HepG2 (cell line): ENCODE measurements at regions not wholly inside any gene's neighbourhood (a gene's known extent, or its start where the extent isn't known, plus 50 kb on each side); places are given as distances from the start of the nearest gene placed in this dataset.

Source experiments
- ATAC-seq: fragments of 200-7000 bp; cut with Tn5 transposase; 3 replicates; pipeline ENCODE4 v1.9.1; 2020; ENCODE audit warnings: mild to moderate bottlenecking, moderate library complexity
- BruUV-seq: library from RNA; stranded (reverse); fragments of 400-500 nt; replicated peaks from 2 replicates; lab custom pipeline; 2021; lab: Mats Ljungman, UMichigan
- CTCF ChIA-PET: fragments of 300-600 bp; formaldehyde crosslinking; extraction: SDS; loops from one replicate; lab custom pipeline; 2021; ENCODE audit warnings: low total read pairs, inconsistent platforms, low intra/inter-chr PET ratio; lab: Yijun Ruan, JAX
- POLR2A ChIA-PET: fragments of 350-600 bp; sonication (Branson Sonifier 250); formaldehyde crosslinking; loops from one replicate; lab custom pipeline; 2020; ENCODE audit warnings: antibody characterized with exemption, inconsistent platforms; lab: Yijun Ruan, JAX
- DNase-seq: peaks from one replicate; pipeline ENCODE4 v3.0.0-alpha.2; 2015; ENCODE audit warnings: low spot score
- FAIRE-seq: peaks from 3 replicates; lab custom pipeline; 2011; peaks lifted over from hg19 to GRCh38; lab: Jason Lieb, UNC
- H2AFZ ChIP-seq: one replicate; pipeline ENCODE4 v1.6.1; 2011; ENCODE audit warnings: low read length, inconsistent platforms
- H3K27ac ChIP-seq: fragments of 300-600 bp; 3 replicates; pipeline ENCODE4 v1.8.0; 2011; ENCODE audit warnings: mixed run types, mild to moderate bottlenecking, mixed read lengths, low read length, inconsistent platforms; ENCODE audit not compliant: insufficient read depth; ENCODE audit errors: extremely low read length
- H3K27me3 ChIP-seq, 2 experiments: fragments of 200-600 bp in 1 of 2; 2 replicates in 1 of 2; 3 replicates in 1 of 2; pipeline versions ENCODE4 v1.6.0 to v1.8.0; 2011; ENCODE audit warnings: low read length in 2 of 2, mild to moderate bottlenecking in 2 of 2, moderate library complexity in 2 of 2, inconsistent platforms in 1 of 2; ENCODE audit not compliant: insufficient read depth in 2 of 2, control insufficient read depth in 1 of 2
- H3K36me3 ChIP-seq, 2 experiments: fragments of 200-600 bp in 1 of 2; replicated peaks in 1 of 2; 2 replicates in 1 of 2; 3 replicates in 1 of 2; pipeline versions ENCODE4 v1.5.1 to v1.8.0; 2011; ENCODE audit warnings: low read length in 2 of 2, inconsistent platforms in 1 of 2; ENCODE audit not compliant: insufficient read depth in 2 of 2, control insufficient read depth in 1 of 2
- H3K4me1 ChIP-seq: 2 replicates; pipeline ENCODE4 v1.5.1; 2012; ENCODE audit warnings: low read length, inconsistent platforms; ENCODE audit not compliant: insufficient read depth
- H3K4me2 ChIP-seq: 2 replicates; pipeline ENCODE4 v1.6.0; 2011; ENCODE audit warnings: low read depth, low read length, inconsistent platforms
- H3K4me3 ChIP-seq, 3 experiments: fragments of 200-600 bp in 1 of 3; sonication (generic), shearing (Covaris generic) in 1 of 3; replicated peaks in 1 of 3; 2 replicates each; pipeline ENCODE4 v1.5.1; 2011 to 2016; ENCODE audit warnings: low read length in 3 of 3, inconsistent platforms in 2 of 3, low read depth in 2 of 3, mild to moderate bottlenecking in 2 of 3, control low read depth in 1 of 3, mixed read lengths in 1 of 3; ENCODE audit not compliant: insufficient read depth in 1 of 3
- H3K79me2 ChIP-seq: one replicate; pipeline ENCODE4 v1.6.1; 2011; ENCODE audit warnings: low read length, inconsistent platforms; ENCODE audit not compliant: insufficient read depth
- H3K9ac ChIP-seq: 2 replicates; pipeline ENCODE4 v1.6.0; 2011; ENCODE audit warnings: mild to moderate bottlenecking, low read depth, low read length, inconsistent platforms; ENCODE audit not compliant: insufficient read depth
- H3K9me3 ChIP-seq: 2 replicates; pipeline ENCODE4 v1.5.1; 2012; ENCODE audit warnings: mild to moderate bottlenecking, low read length
- H4K20me1 ChIP-seq: 2 replicates; pipeline ENCODE4 v1.6.0; 2011; ENCODE audit warnings: inconsistent platforms, mild to moderate bottlenecking, low read length, moderate library complexity; ENCODE audit not compliant: insufficient read depth
- ARID4A ChIP-seq: sonication (generic); formaldehyde crosslinking; IDR thresholded peaks from 2 replicates; pipeline ENCODE4 v1.5.0; 2020; ENCODE audit warnings: mild to moderate bottlenecking, missing genetic modification reagents, borderline replicate concordance
- CSRNP1 ChIP-seq: sonication (generic); formaldehyde crosslinking; IDR thresholded peaks from 2 replicates; pipeline ENCODE4 v1.8.1; 2023; ENCODE audit warnings: mild to moderate bottlenecking, missing genetic modification reagents
- DPF2 ChIP-seq: sonication (generic); formaldehyde crosslinking; IDR thresholded peaks from 2 replicates; pipeline ENCODE4 v1.4.0; 2020; ENCODE audit warnings: mild to moderate bottlenecking, low read depth, missing genetic modification reagents, borderline replicate concordance
- FOXK1 ChIP-seq: sonication (generic); formaldehyde crosslinking; IDR thresholded peaks from 2 replicates; pipeline ENCODE4 v1.4.0; 2020; ENCODE audit warnings: low read depth, missing genetic modification reagents, borderline replicate concordance
- HNRNPK ChIP-seq: fragments of 200-400 bp; formaldehyde crosslinking; IDR thresholded peaks from 2 replicates; pipeline ENCODE4 v1.6.1; 2018; ENCODE audit warnings: low read length, low read depth, moderate library complexity, mild to moderate bottlenecking; ENCODE audit not compliant: poor library complexity, severe bottlenecking
- MBD4 ChIP-seq: IDR thresholded peaks from 2 replicates; pipeline ENCODE4 v1.6.1; 2012; ENCODE audit warnings: low read length, inconsistent platforms, borderline replicate concordance
- NFYC ChIP-seq: IDR thresholded peaks from 2 replicates; pipeline ENCODE4 v1.6.1; 2016; ENCODE audit warnings: missing genetic modification reagents, missing compliant biosample characterization
- POGZ ChIP-seq: sonication (generic); formaldehyde crosslinking; IDR thresholded peaks from 2 replicates; pipeline ENCODE4 v1.4.0; 2020; ENCODE audit warnings: mild to moderate bottlenecking, missing genetic modification reagents
- ZNF20 ChIP-seq: sonication (generic); formaldehyde crosslinking; IDR thresholded peaks from 2 replicates; pipeline ENCODE4 v1.4.0; 2020; ENCODE audit warnings: mild to moderate bottlenecking, moderate library complexity, missing genetic modification reagents
- ZNF224 ChIP-seq: sonication (generic); formaldehyde crosslinking; IDR thresholded peaks from 2 replicates; pipeline ENCODE4 v1.5.0; 2020; ENCODE audit warnings: mild to moderate bottlenecking, missing genetic modification reagents
- ZNF33A ChIP-seq: sonication (generic); formaldehyde crosslinking; IDR thresholded peaks from 2 replicates; pipeline ENCODE4 v1.5.1; 2020; ENCODE audit warnings: missing genetic modification reagents, mild to moderate bottlenecking, moderate library complexity, borderline replicate concordance
- WGBS: methylation state at CpG from one replicate; pipeline ENCODE4 v1.1.6; 2017; ENCODE audit warnings: low lambda C conversion rate; 5-methylcytosine and 5-hydroxymethylcytosine counted together
- in situ Hi-C: cut with HindIII; loops from 2 replicates; pipeline ENCODE4 v1.10.0; 2017; ENCODE audit warnings: low pct_unique_long_range_greater_than_20kb; ENCODE audit not compliant: extremely low pct_ligation_motif_present
- intact Hi-C: fragments of 100-400 bp; cut with micrococcal nuclease; formaldehyde crosslinking; loops from one replicate; pipeline ENCODE4 v1.10.0; 2022; ENCODE audit not compliant: unreplicated experiment

GRCh38 chr3:41144631-41145030 lies 54.7 kb upstream of the CTNNB1 start (continued):
- TF ChIP-seq CSRNP1 (CRISPR knock-in tag): no peak
- no peak for TF ChIP-seq ZNF33A (CRISPR knock-in tag)
- no peak for TF ChIP-seq POGZ (CRISPR knock-in tag)
- no peak for TF ChIP-seq MBD4
- TF ChIP-seq NFYC (CRISPR knock-in tag): no peak

GRCh38 chr3:41148478-41148877 lies 50.8 kb upstream of the CTNNB1 start:
- BruUV-seq: no TSS peak
- DNase-seq (no peak), FAIRE-seq (no peak)
- H3K9me3 ChIP-seq: no peaks in the 10 kb centered on the region
- no peak for TF ChIP-seq ARID4A (CRISPR knock-in tag)
- TF ChIP-seq ZNF20 (CRISPR knock-in tag): no peak
- no peak for TF ChIP-seq DPF2 (CRISPR knock-in tag)
- TF ChIP-seq FOXK1: no peak
- no peak for TF ChIP-seq ZNF224 (CRISPR knock-in tag)
- TF ChIP-seq HNRNPK: no peak
- TF ChIP-seq, all 625 proteins: peak for 0
- Histone ChIP-seq H3K4me2 (no peak overlapping the region), H3K36me3 (no peaks in the 10 kb centered on the region), H3K79me2 (no peaks in the 10 kb centered on the region), H3K4me1 (no peaks in the 10 kb centered on the region), H3K9ac (no peak overlapping the region), H4K20me1 (no peaks in the 10 kb centered on the region), H3K4me3 (no peak overlapping the region), H3K27ac (no peak overlapping the region), H2AFZ (no peak overlapping the region), H3K27me3 (peaks cover 0 to 7% of the 10 kb centered on the region in 2 experiments; a peak in 1 of 5 replicates)
- WGBS: 19% methylated on average over 2 of the region's 2 CpGs
- ChIA-PET CTCF (no interaction called here), POLR2A (no interaction called here)
- intact Hi-C loops (no loop called here), in situ Hi-C loops (no loop called here)
- ATAC-seq: no peak
